PC-3 (cell line): ENCODE measurements at regions not wholly inside any gene's neighbourhood (a gene's known extent, or its start where the extent isn't known, plus 50 kb on each side); places are given as distances from the start of the nearest gene placed in this dataset.

Experiments used
- ATAC-seq: fragments of 200-7000 bp; cut with Tn5 transposase; 2 replicates; pipeline ENCODE4 v1.9.1; 2020; ENCODE audit warnings: mild to moderate bottlenecking, moderate library complexity
- BruUV-seq: library from RNA; stranded (reverse); fragments of 400-500 nt; replicated peaks from 2 replicates; lab custom pipeline; 2021; lab: Mats Ljungman, UMichigan
- CTCF ChIA-PET: fragments of 300-600 bp; sonication (Branson Sonifier 250); formaldehyde crosslinking; loops from one replicate; lab custom pipeline; 2022; ENCODE audit warnings: antibody characterized with exemption; lab: Charles Lee
- POLR2A ChIA-PET: fragments of 300-600 bp; sonication (Branson Sonifier 250); formaldehyde crosslinking; loops from one replicate; lab custom pipeline; 2022; ENCODE audit warnings: antibody characterized with exemption; ENCODE audit not compliant: unreplicated experiment; lab: Charles Lee
- DNase-seq: peaks from one replicate; pipeline ENCODE4 v3.0.0-alpha.2; 2015
- H2AFZ ChIP-seq: fragments of 300-600 bp; sonication (generic); 2 replicates; pipeline ENCODE4 v1.6.0; 2016; ENCODE audit warnings: antibody characterized with exemption, low read length
- H3F3A ChIP-seq: fragments of 300-600 bp; sonication (generic); one replicate; pipeline ENCODE4 v1.6.0; 2017; ENCODE audit warnings: antibody characterized with exemption, low read length, control low read depth, mild to moderate bottlenecking; ENCODE audit not compliant: unreplicated experiment
- H3K27ac ChIP-seq: fragments of 300-600 bp; sonication (generic); 2 replicates; pipeline ENCODE4 v1.5.1; 2016; ENCODE audit warnings: mild to moderate bottlenecking, low read length
- H3K27me3 ChIP-seq: fragments of 300-600 bp; sonication (generic); 2 replicates; pipeline ENCODE4 v1.6.1; 2016; ENCODE audit warnings: low read length, mixed read lengths
- H3K36me3 ChIP-seq: fragments of 300-600 bp; sonication (generic); 2 replicates; pipeline ENCODE4 v1.6.1; 2016; ENCODE audit warnings: low read depth, mixed run types, low read length, mixed read lengths
- H3K4me1 ChIP-seq: fragments of 300-600 bp; sonication (generic); 2 replicates; pipeline ENCODE4 v1.5.1; 2016; ENCODE audit warnings: low read length; ENCODE audit not compliant: insufficient read depth
- H3K4me2 ChIP-seq: fragments of 300-600 bp; sonication (generic); 2 replicates; pipeline ENCODE4 v1.6.0; 2016; ENCODE audit warnings: low read length
- H3K4me3 ChIP-seq: fragments of 300-600 bp; sonication (generic); 2 replicates; pipeline ENCODE4 v1.5.1; 2016; ENCODE audit warnings: mild to moderate bottlenecking, low read length, mixed read lengths
- H3K79me2 ChIP-seq: fragments of 300-600 bp; sonication (generic); 2 replicates; pipeline ENCODE4 v1.6.1; 2017; ENCODE audit warnings: low read length, mixed read lengths
- H3K9ac ChIP-seq: fragments of 300-600 bp; sonication (generic); 2 replicates; pipeline ENCODE4 v1.6.0; 2016; ENCODE audit warnings: mild to moderate bottlenecking, low read length
- H3K9me2 ChIP-seq: fragments of 300-600 bp; sonication (generic); replicated peaks from 2 replicates; pipeline ENCODE4 v1.6.1; 2016; ENCODE audit warnings: mixed run types, low read length, mixed read lengths
- H3K9me3 ChIP-seq: fragments of 300-600 bp; sonication (generic); 2 replicates; pipeline ENCODE4 v1.6.1; 2016; ENCODE audit warnings: low read length, mixed read lengths
- H4K20me1 ChIP-seq: fragments of 300-600 bp; sonication (generic); 2 replicates; pipeline ENCODE4 v1.6.1; 2016; ENCODE audit warnings: low read length, mixed read lengths
- EZH2 ChIP-seq: fragments of 300-600 bp; sonication (generic); IDR thresholded peaks from one replicate; pipeline ENCODE4 v1.6.1; 2017; ENCODE audit warnings: antibody characterized with exemption, mild to moderate bottlenecking, low read length; ENCODE audit not compliant: unreplicated experiment
- EZH2phosphoT487 ChIP-seq: fragments of 300-600 bp; sonication (generic); IDR thresholded peaks from 2 replicates; pipeline ENCODE4 v1.6.1; 2018; ENCODE audit warnings: mild to moderate bottlenecking, antibody characterized with exemption, low read length, borderline replicate concordance
- intact Hi-C: fragments of 100-400 bp; cut with micrococcal nuclease; formaldehyde crosslinking; loops from 2 replicates; pipeline ENCODE4 v1.9.0; 2023
- TF ChIP-seq, protein P1 (sequence below): fragments of 300-600 bp; sonication (generic); conservative IDR thresholded peaks from 2 replicates; pipeline ENCODE4 v1.5.1; 2017; ENCODE audit warnings: antibody characterized with exemption, low read depth, mild to moderate bottlenecking, low read length

GRCh38 chr4:72987741-72988729 lies 81.5 kb downstream of the COX18 start:
- Histone ChIP-seq H3K9me2 (no peaks in the 10 kb centered on the region), H3K4me2 (no peak overlapping the region), H3K27me3 (no peaks in the 10 kb centered on the region), H3K36me3 (no peaks in the 10 kb centered on the region), H4K20me1 (no peaks in the 10 kb centered on the region), H3K4me1 (no peaks in the 10 kb centered on the region), H3K27ac (no peak overlapping the region), H3K9ac (no peak overlapping the region), H3K4me3 (no peak overlapping the region), H3K79me2 (no peaks in the 10 kb centered on the region), H2AFZ (no peak overlapping the region), H3F3A (no peaks in the 10 kb centered on the region), H3K9me3 (no peaks in the 10 kb centered on the region)
- DNase-seq = peak; percentile 17
- ChIA-PET POLR2A (no interaction called here), CTCF (no interaction called here)
- no TSS peak for BruUV-seq
- intact Hi-C loops = loop anchor here (1.0 kb wide), 1 partner anchor 37 kb away; no protein-coding TSS in a partner anchor
- no peak for ATAC-seq
- TF ChIP-seq EZH2phosphoT487 (no peak), EZH2 (no peak)
- TF ChIP-seq, protein P1, sequence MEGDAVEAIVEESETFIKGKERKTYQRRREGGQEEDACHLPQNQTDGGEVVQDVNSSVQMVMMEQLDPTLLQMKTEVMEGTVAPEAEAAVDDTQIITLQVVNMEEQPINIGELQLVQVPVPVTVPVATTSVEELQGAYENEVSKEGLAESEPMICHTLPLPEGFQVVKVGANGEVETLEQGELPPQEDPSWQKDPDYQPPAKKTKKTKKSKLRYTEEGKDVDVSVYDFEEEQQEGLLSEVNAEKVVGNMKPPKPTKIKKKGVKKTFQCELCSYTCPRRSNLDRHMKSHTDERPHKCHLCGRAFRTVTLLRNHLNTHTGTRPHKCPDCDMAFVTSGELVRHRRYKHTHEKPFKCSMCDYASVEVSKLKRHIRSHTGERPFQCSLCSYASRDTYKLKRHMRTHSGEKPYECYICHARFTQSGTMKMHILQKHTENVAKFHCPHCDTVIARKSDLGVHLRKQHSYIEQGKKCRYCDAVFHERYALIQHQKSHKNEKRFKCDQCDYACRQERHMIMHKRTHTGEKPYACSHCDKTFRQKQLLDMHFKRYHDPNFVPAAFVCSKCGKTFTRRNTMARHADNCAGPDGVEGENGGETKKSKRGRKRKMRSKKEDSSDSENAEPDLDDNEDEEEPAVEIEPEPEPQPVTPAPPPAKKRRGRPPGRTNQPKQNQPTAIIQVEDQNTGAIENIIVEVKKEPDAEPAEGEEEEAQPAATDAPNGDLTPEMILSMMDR = peak; percentile 44

DNA sequence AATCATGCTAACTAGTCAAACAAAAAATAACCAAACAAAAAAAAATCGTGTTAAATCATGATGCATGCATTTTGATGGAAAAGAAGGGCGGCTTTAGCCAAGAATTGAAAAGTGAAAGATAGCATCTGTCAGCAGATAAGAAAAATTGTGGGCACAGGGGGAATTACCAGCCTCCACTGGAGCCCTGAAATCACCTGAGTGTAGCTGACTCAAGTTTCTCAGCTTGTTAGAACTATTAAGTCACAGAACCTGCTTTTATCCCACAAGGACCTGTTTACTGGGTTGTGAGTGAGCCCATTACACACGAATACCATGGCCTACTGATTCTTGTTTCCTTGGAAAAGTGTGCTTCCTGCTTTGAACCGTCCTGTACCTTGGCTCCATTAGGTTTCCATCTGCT lies 85.2 kb downstream of the COX18 start:
- Histone ChIP-seq H3K79me2 (no peaks in the 10 kb centered on the region), H3K4me2 (no peak overlapping the region), H3K4me3 (no peak overlapping the region), H4K20me1 (no peaks in the 10 kb centered on the region), H2AFZ (no peak overlapping the region), H3K9ac (no peak overlapping the region), H3K9me2 (no peaks in the 10 kb centered on the region), H3F3A (no peaks in the 10 kb centered on the region), H3K4me1 (no peaks in the 10 kb centered on the region), H3K27ac (no peak overlapping the region), H3K36me3 (no peaks in the 10 kb centered on the region), H3K9me3 (no peaks in the 10 kb centered on the region), H3K27me3 (no peaks in the 10 kb centered on the region)
- ATAC-seq (no peak), DNase-seq (no peak)
- ChIA-PET POLR2A (no interaction called here), CTCF (no interaction called here)
- TF ChIP-seq EZH2 (no peak), EZH2phosphoT487 (no peak)
- TF ChIP-seq, protein P1 = no peak
- intact Hi-C loops = no loop called here
- BruUV-seq = no TSS peak

DNA sequence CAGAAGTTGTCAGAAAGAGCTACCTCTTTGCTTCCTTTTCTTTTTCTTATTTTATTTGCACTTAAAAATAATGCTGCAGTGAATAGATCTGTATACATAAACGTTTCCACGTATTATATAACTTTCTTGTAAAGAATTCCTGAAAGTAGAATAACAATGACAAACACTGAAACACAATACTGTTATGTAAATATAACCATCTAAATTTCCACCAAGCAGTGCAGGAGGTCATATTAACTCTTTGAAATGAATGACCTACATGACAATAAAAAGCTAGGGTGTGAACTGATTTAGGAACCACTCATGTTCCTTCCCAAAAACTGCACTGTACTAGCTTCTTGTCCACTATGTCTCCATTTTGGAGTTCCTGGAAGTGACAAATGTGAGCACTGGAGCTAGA lies 85.8 kb downstream of the COX18 start:
- Histone ChIP-seq H3K4me3 (no peak overlapping the region), H3K4me2 (no peak overlapping the region), H3F3A (no peaks in the 10 kb centered on the region), H3K9ac (no peak overlapping the region), H3K27me3 (no peaks in the 10 kb centered on the region), H2AFZ (no peak overlapping the region), H3K27ac (no peak overlapping the region), H3K79me2 (no peaks in the 10 kb centered on the region), H3K9me2 (no peaks in the 10 kb centered on the region), H4K20me1 (no peaks in the 10 kb centered on the region), H3K9me3 (no peaks in the 10 kb centered on the region), H3K4me1 (no peaks in the 10 kb centered on the region), H3K36me3 (no peaks in the 10 kb centered on the region)
- intact Hi-C loops = no loop called here
- TF ChIP-seq EZH2 (no peak), EZH2phosphoT487 (no peak)
- TF ChIP-seq, protein P1 = no peak
- peak; percentile 17 for DNase-seq
- CTCF ChIA-PET = no interaction called here
- POLR2A ChIA-PET = no interaction called here
- peak; percentile 65 for ATAC-seq
- no TSS peak for BruUV-seq
